Endothelial cell of umbilical vein (primary cell): ENCODE measurements at regions not wholly inside any gene's neighbourhood (a gene's known extent, or its start where the extent isn't known, plus 50 kb on each side); places are given as distances from the start of the nearest gene placed in this dataset.
"Not testable (repeated sequence)": the region's sequence is repeated elsewhere in the genome, so short reads cannot be mapped to it uniquely, and the experiment has no call there.

Source experiments
- BruUV-seq: library from RNA; stranded (reverse); fragments of 400-500 nt; replicated peaks from 2 replicates; lab custom pipeline; 2021; lab: Mats Ljungman, UMichigan
- CTCF ChIA-PET: fragments of 300-600, 350-600 bp; sonication (Branson Sonifier 250); formaldehyde crosslinking; loops from one replicate; lab custom pipeline; 2021; ENCODE audit warnings: antibody characterized with exemption, inconsistent platforms; lab: Charles Lee
- POLR2A ChIA-PET: fragments of 300-600, 350-600 bp; sonication (Branson Sonifier 250); formaldehyde crosslinking; loops from one replicate; lab custom pipeline; 2021; ENCODE audit warnings: antibody characterized with exemption, inconsistent platforms; lab: Charles Lee
- DNase-seq: peaks from one replicate; pipeline ENCODE4 v3.0.0-alpha.2; 2011; ENCODE audit warnings: low read depth, low spot score
- FAIRE-seq: peaks from 2 replicates; lab custom pipeline; 2011; peaks lifted over from hg19 to GRCh38; lab: Jason Lieb, UNC
- H2AFZ ChIP-seq: 2 replicates; pipeline ENCODE4 v1.6.0; 2012; ENCODE audit warnings: low read depth, low read length, control low read depth, inconsistent platforms
- H3K27ac ChIP-seq: 2 replicates; pipeline ENCODE4 v1.5.1; 2011; ENCODE audit warnings: low read depth, mild to moderate bottlenecking, control low read depth, low read length, moderate library complexity; ENCODE audit not compliant: insufficient read depth
- H3K27me3 ChIP-seq, 2 experiments: 2 replicates each; pipeline versions ENCODE4 v1.6.0 to v1.6.1; 2011; ENCODE audit warnings: low read length in 2 of 2, mixed read lengths in 1 of 2; ENCODE audit not compliant: control insufficient read depth in 2 of 2, insufficient read depth in 2 of 2
- H3K36me3 ChIP-seq, 2 experiments: 2 replicates in 1 of 2; 3 replicates in 1 of 2; pipeline ENCODE4 v1.5.1; 2011; ENCODE audit warnings: low read length in 2 of 2, mild to moderate bottlenecking in 1 of 2, moderate library complexity in 1 of 2; ENCODE audit not compliant: control insufficient read depth in 2 of 2, insufficient read depth in 2 of 2; ENCODE audit errors: extremely low read depth in 1 of 2
- H3K4me1 ChIP-seq: 3 replicates; pipeline ENCODE4 v1.5.1; 2011; ENCODE audit warnings: mild to moderate bottlenecking, low read length; ENCODE audit not compliant: control insufficient read depth, insufficient read depth; ENCODE audit errors: extremely low read depth
- H3K4me2 ChIP-seq: 2 replicates; pipeline ENCODE4 v1.6.1; 2011; ENCODE audit warnings: low read length, control low read depth, mixed read lengths; ENCODE audit not compliant: insufficient read depth
- H3K4me3 ChIP-seq, 3 experiments: fragments of 200-600 bp in 1 of 3; sonication (generic), shearing (Covaris generic) in 1 of 3; replicated peaks in 1 of 3; 2 replicates each; pipeline ENCODE4 v1.5.1; 2011 to 2016; ENCODE audit warnings: control low read depth in 3 of 3, low read length in 3 of 3, mild to moderate bottlenecking in 2 of 3, inconsistent platforms in 1 of 3, low read depth in 1 of 3, moderate library complexity in 1 of 3; ENCODE audit not compliant: insufficient read depth in 1 of 3
- H3K79me2 ChIP-seq: 2 replicates; pipeline ENCODE4 v1.6.0; 2012; ENCODE audit warnings: low read length, inconsistent platforms; ENCODE audit not compliant: control insufficient read depth, insufficient read depth
- H3K9ac ChIP-seq: replicated peaks from 2 replicates; pipeline ENCODE3; 2011; ENCODE audit warnings: low read length, control low read depth; ENCODE audit not compliant: insufficient read depth; ENCODE audit errors: extremely low read depth
- H3K9me1 ChIP-seq: replicated peaks from 3 replicates; pipeline ENCODE4 v1.6.0; 2011; ENCODE audit warnings: mild to moderate bottlenecking, low read length; ENCODE audit not compliant: control insufficient read depth, insufficient read depth; ENCODE audit errors: extremely low read depth
- H3K9me3 ChIP-seq: replicated peaks from 2 replicates; pipeline ENCODE4 v1.5.1; 2012; ENCODE audit warnings: low read length, inconsistent platforms; ENCODE audit not compliant: control insufficient read depth, insufficient read depth
- H4K20me1 ChIP-seq: replicated peaks from 2 replicates; pipeline ENCODE3; 2011; ENCODE audit warnings: mild to moderate bottlenecking, low read length; ENCODE audit not compliant: control insufficient read depth, insufficient read depth; ENCODE audit errors: extremely low read depth
- dilution Hi-C: fragments of 300-500 bp; cut with MboI; formaldehyde crosslinking; loops from one replicate; pipeline ENCODE4 v1.15.0; 2019; ENCODE audit warnings: low sequenced_read_pairs; ENCODE audit not compliant: extremely low pct_ligation_motif_present
- intact Hi-C: fragments of 100-400 bp; cut with micrococcal nuclease; formaldehyde crosslinking; loops from one replicate; pipeline ENCODE4 v1.10.0; 2022

- H3K27me3 ChIP-seq, FAIRE-seq, H3K4me3 ChIP-seq, H3K9ac ChIP-seq, H3K4me1 ChIP-seq, dilution Hi-C loops, H3K9me3 ChIP-seq, CTCF ChIA-PET, POLR2A ChIA-PET, H3K36me3 ChIP-seq, H3K27ac ChIP-seq, intact Hi-C loops, H3K79me2 ChIP-seq, DNase-seq, H2AFZ ChIP-seq, H3K9me1 ChIP-seq, BruUV-seq, H3K4me2 ChIP-seq, H4K20me1 ChIP-seq: not testable (repeated sequence)
These were observed 647.0 kb downstream of the CDY1 start for GRCh38 chrY:26268934-26269333.

- POLR2A ChIA-PET, H3K79me2 ChIP-seq, H3K4me2 ChIP-seq, dilution Hi-C loops, H4K20me1 ChIP-seq, CTCF ChIA-PET, intact Hi-C loops, H3K9ac ChIP-seq, DNase-seq, H3K27ac ChIP-seq, FAIRE-seq, H2AFZ ChIP-seq, H3K36me3 ChIP-seq, H3K4me3 ChIP-seq, H3K27me3 ChIP-seq, H3K9me3 ChIP-seq, H3K9me1 ChIP-seq, BruUV-seq, H3K4me1 ChIP-seq: not testable (repeated sequence)
These were observed 651.2 kb downstream of the CDY1 start for GRCh38 chrY:26273089-26273488.

GRCh38 chrY:26306046-26306445 is 684.1 kb downstream of the CDY1 start:
- CTCF ChIA-PET, H3K9me1 ChIP-seq, H3K4me3 ChIP-seq, H2AFZ ChIP-seq, BruUV-seq, H3K9ac ChIP-seq, DNase-seq, intact Hi-C loops, H3K36me3 ChIP-seq, POLR2A ChIA-PET, H3K27me3 ChIP-seq, FAIRE-seq, dilution Hi-C loops, H3K27ac ChIP-seq, H3K4me1 ChIP-seq, H3K9me3 ChIP-seq, H4K20me1 ChIP-seq, H3K79me2 ChIP-seq, H3K4me2 ChIP-seq: not testable (repeated sequence)

- dilution Hi-C loops, H3K9me1 ChIP-seq, H2AFZ ChIP-seq, H3K9me3 ChIP-seq, H3K4me1 ChIP-seq, H3K27ac ChIP-seq, H3K36me3 ChIP-seq, H3K4me3 ChIP-seq, intact Hi-C loops, H3K9ac ChIP-seq, POLR2A ChIA-PET, FAIRE-seq, H3K79me2 ChIP-seq, H3K27me3 ChIP-seq, H3K4me2 ChIP-seq, DNase-seq, CTCF ChIA-PET, H4K20me1 ChIP-seq, BruUV-seq: not testable (repeated sequence)
These were observed 684.9 kb downstream of the CDY1 start for GRCh38 chrY:26306630-26307385.
